B cell (primary cell): ENCODE measurements at regions not wholly inside any gene's neighbourhood (a gene's known extent, or its start where the extent isn't known, plus 50 kb on each side); places are given as distances from the start of the nearest gene placed in this dataset.

ENCODE experiments used
- ATAC-seq: fragments of 200-7000 bp; cut with Tn5 transposase; one replicate; pipeline ENCODE4 v1.10.0; 2021; ENCODE audit warnings: low read depth, mild to moderate bottlenecking, moderate number of reproducible peaks, moderate library complexity
- CTCF ChIA-PET: fragments of 350-600 bp; sonication (Branson Sonifier 250); formaldehyde crosslinking; loops from one replicate; lab custom pipeline; 2021; ENCODE audit warnings: antibody characterized with exemption, inconsistent platforms; lab: Charles Lee
- POLR2A ChIA-PET: fragments of 350-600 bp; sonication (Branson Sonifier 250); formaldehyde crosslinking; loops from one replicate; lab custom pipeline; 2021; ENCODE audit warnings: antibody characterized with exemption; lab: Charles Lee
- DNase-seq: peaks from one replicate; pipeline ENCODE4 v3.0.0; 2013
- H2AFZ ChIP-seq: 2 replicates; pipeline ENCODE4 v1.6.1; 2012; ENCODE audit warnings: mild to moderate bottlenecking, low read depth, low read length; ENCODE audit not compliant: insufficient read depth, poor library complexity, severe bottlenecking
- H3K27ac ChIP-seq, 2 donors: 1 replicate in 1 of 2; 2 replicates in 1 of 2; pipeline ENCODE4 v1.5.1; 2012 to 2013; ENCODE audit warnings: low read length in 2 of 2, mild to moderate bottlenecking in 2 of 2, moderate library complexity in 1 of 2
- H3K27me3 ChIP-seq, 4 experiments: fragments of 200-600 bp in 1 of 4; sonication (generic) in 1 of 4; replicated peaks in 1 of 4; 1 replicate in 2 of 4; 2 replicates in 2 of 4; pipeline versions ENCODE4 v1.6.1 to v1.7.0; 2013 to 2016; ENCODE audit warnings: low read length in 3 of 4, mild to moderate bottlenecking in 2 of 4, mixed read lengths in 1 of 4, moderate library complexity in 1 of 4; ENCODE audit not compliant: insufficient read depth in 4 of 4, control insufficient read depth in 3 of 4; ENCODE audit errors: control extremely low read depth in 1 of 4
- H3K36me3 ChIP-seq, 2 experiments: replicated peaks in 1 of 2; 1 replicate in 1 of 2; 2 replicates in 1 of 2; pipeline versions ENCODE4 v1.6.1 to v1.7.1; 2013; ENCODE audit warnings: low read length in 1 of 2; ENCODE audit not compliant: insufficient read depth in 2 of 2, control insufficient read depth in 1 of 2; ENCODE audit errors: control extremely low read depth in 1 of 2, extremely low read depth in 1 of 2
- H3K4me1 ChIP-seq, 2 donors: fragments of 200-600 bp in 1 of 2; sonication (generic) in 1 of 2; 1 replicate in 1 of 2; 2 replicates in 1 of 2; pipeline versions ENCODE4 v1.5.1 to v1.6.1; 2013 to 2017; ENCODE audit warnings: low read length in 2 of 2; ENCODE audit not compliant: control insufficient read depth in 2 of 2, insufficient read depth in 2 of 2
- H3K4me2 ChIP-seq: replicated peaks from 2 replicates; pipeline ENCODE3; 2012; ENCODE audit warnings: mild to moderate bottlenecking, low read depth, low read length; ENCODE audit not compliant: poor library complexity, severe bottlenecking
- H3K4me3 ChIP-seq, 5 experiments: fragments of 200-600 bp in 1 of 5; sonication (generic) in 1 of 5; 1 replicate in 3 of 5; 2 replicates in 2 of 5; pipeline versions ENCODE4 v1.5.1 to v1.7.0; 2011 to 2016; ENCODE audit warnings: low read length in 4 of 5, mild to moderate bottlenecking in 4 of 5, low read depth in 2 of 5, control low read depth in 1 of 5, moderate library complexity in 1 of 5; ENCODE audit not compliant: insufficient read depth in 1 of 5; ENCODE audit errors: control extremely low read depth in 1 of 5, extremely low read depth in 1 of 5
- H3K79me2 ChIP-seq: fragments of 200-600 bp; sonication (generic); one replicate; pipeline ENCODE4 v1.6.0; 2016; ENCODE audit warnings: low read length; ENCODE audit not compliant: control insufficient read depth, insufficient read depth
- H3K9ac ChIP-seq: fragments of 200-600 bp; sonication (generic); 2 replicates; pipeline ENCODE4 v1.6.1; 2017; ENCODE audit warnings: mild to moderate bottlenecking, low read length, moderate library complexity
- H3K9me3 ChIP-seq, 3 donors: one replicate each; pipeline versions ENCODE4 v1.6.1 to v1.7.1; 2013; ENCODE audit warnings: low read length in 2 of 3; ENCODE audit not compliant: control insufficient read depth in 2 of 3, insufficient read depth in 1 of 3; ENCODE audit errors: control extremely low read depth in 1 of 3
- H4K20me1 ChIP-seq: 2 replicates; pipeline ENCODE4 v1.6.0; 2012; ENCODE audit warnings: mild to moderate bottlenecking, low read length; ENCODE audit not compliant: insufficient read depth, control insufficient read depth, poor library complexity, severe bottlenecking
- H3K27ac Mint-ChIP-seq: one replicate; pipeline ENCODE4 v1.8.0; 2021; ENCODE audit warnings: mixed read lengths
- H3K27me3 Mint-ChIP-seq: one replicate; pipeline ENCODE4 v1.8.0; 2021; ENCODE audit warnings: mixed read lengths
- H3K4me1 Mint-ChIP-seq: one replicate; pipeline ENCODE4 v1.8.0; 2021; ENCODE audit warnings: mixed read lengths
- H3K4me3 Mint-ChIP-seq: one replicate; pipeline ENCODE4 v1.8.0; 2021; ENCODE audit warnings: mixed read lengths
- H3K9me3 Mint-ChIP-seq: one replicate; pipeline ENCODE4 v1.8.0; 2022; ENCODE audit warnings: mixed read lengths; ENCODE audit not compliant: insufficient read depth
- EZH2 ChIP-seq: IDR thresholded peaks from 2 replicates; pipeline ENCODE4 v1.6.1; 2012; ENCODE audit warnings: borderline replicate concordance, low read depth, mild to moderate bottlenecking, moderate library complexity, low read length; ENCODE audit not compliant: insufficient read depth, poor library complexity, severe bottlenecking
- WGBS: methylation state at CpG from one replicate; pipeline ENCODE4 v1.1.5; 2013; ENCODE audit warnings: missing lambda C conversion rate; ENCODE audit not compliant: insufficient coverage; 5-methylcytosine and 5-hydroxymethylcytosine counted together
- intact Hi-C: fragments of 100-400 bp; cut with micrococcal nuclease; formaldehyde crosslinking; loops from one replicate; pipeline ENCODE4 v1.10.0; 2022
- TF ChIP-seq, protein P1 (sequence below): fragments of 200-600 bp; IDR thresholded peaks from one replicate; pipeline ENCODE4 v1.8.0; 2022; ENCODE audit warnings: antibody characterized with exemption, mild to moderate bottlenecking

DNA sequence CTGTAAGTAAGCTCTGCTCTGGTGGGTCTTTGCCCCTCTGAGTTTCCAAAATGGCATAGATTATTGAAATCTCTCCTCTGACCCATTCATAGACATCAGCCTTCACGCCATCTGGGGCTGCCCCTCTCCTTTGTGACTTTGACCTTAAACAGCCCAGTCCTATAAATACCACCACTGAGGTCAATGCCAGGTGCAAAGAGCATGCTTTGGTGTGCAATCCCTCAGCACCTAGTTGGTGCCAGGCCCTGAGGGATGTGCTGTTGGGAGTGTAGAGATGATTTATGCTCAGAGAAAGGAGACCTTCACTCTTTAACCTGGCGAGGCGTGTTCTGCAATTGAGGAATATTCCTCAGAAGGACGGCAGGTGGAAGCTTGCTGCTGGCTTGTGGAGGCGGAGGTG lies 121.7 kb upstream of the TSHZ3 start:
- H3K4me1 Mint-ChIP-seq, result no peaks in the 10 kb centered on the region

DNA sequence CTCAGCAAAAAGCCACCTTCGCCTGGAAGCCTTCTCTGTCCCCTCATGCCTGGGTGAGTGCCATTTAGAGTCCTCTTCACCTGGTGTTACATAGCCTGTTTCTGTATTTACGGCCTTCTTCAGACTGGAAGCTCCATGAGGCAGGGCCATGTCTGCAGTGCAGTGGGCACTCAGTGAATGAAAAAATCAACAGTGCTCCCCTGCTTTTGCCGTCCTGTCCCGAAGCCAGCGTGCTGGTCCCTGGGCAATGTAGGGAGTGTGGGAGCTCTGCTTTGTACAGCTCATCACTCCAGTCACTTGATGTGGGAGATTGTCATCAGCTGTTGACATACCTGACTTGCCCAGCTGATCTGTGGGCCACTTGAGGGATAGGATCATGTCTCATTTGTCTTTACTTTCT lies 129.0 kb upstream of the TSHZ3 start:
- 96% methylated on average over 5 of the region's 5 CpGs for WGBS
- H3K27me3 ChIP-seq, result no peaks in the 10 kb centered on the region
- no peak overlapping the region for H3K9ac ChIP-seq
- no peaks in the 10 kb centered on the region for H4K20me1 ChIP-seq
- no peaks in the 10 kb centered on the region for H3K4me1 Mint-ChIP-seq
- H3K4me2 ChIP-seq, result no peak overlapping the region
- no peak overlapping the region for H3K27ac ChIP-seq
- no peak for DNase-seq
- no peak overlapping the region for H3K4me3 ChIP-seq
- H3K4me3 Mint-ChIP-seq, result no peak overlapping the region
- no peaks in the 10 kb centered on the region for H3K27me3 Mint-ChIP-seq
- H3K27ac Mint-ChIP-seq, result no peak overlapping the region
- no peak for ATAC-seq
- CTCF ChIA-PET, result no interaction called here
- no peaks in the 10 kb centered on the region for H3K36me3 ChIP-seq
- intact Hi-C loops, result no loop called here
- POLR2A ChIA-PET, result no interaction called here
- TF ChIP-seq, protein P1, sequence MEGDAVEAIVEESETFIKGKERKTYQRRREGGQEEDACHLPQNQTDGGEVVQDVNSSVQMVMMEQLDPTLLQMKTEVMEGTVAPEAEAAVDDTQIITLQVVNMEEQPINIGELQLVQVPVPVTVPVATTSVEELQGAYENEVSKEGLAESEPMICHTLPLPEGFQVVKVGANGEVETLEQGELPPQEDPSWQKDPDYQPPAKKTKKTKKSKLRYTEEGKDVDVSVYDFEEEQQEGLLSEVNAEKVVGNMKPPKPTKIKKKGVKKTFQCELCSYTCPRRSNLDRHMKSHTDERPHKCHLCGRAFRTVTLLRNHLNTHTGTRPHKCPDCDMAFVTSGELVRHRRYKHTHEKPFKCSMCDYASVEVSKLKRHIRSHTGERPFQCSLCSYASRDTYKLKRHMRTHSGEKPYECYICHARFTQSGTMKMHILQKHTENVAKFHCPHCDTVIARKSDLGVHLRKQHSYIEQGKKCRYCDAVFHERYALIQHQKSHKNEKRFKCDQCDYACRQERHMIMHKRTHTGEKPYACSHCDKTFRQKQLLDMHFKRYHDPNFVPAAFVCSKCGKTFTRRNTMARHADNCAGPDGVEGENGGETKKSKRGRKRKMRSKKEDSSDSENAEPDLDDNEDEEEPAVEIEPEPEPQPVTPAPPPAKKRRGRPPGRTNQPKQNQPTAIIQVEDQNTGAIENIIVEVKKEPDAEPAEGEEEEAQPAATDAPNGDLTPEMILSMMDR, result no peak
- no peaks in the 10 kb centered on the region for H3K79me2 ChIP-seq
- peaks cover 0 to 6% (median 2%) of the 10 kb centered on the region in 3 donors for H3K9me3 ChIP-seq
- no peaks in the 10 kb centered on the region for H3K4me1 ChIP-seq
- peaks cover 9% of the 10 kb centered on the region for H3K9me3 Mint-ChIP-seq
- no peak overlapping the region for H2AFZ ChIP-seq

More for the DNA sequence above, 121.7 kb upstream of the TSHZ3 start:
- H3K27me3 ChIP-seq, result no peaks in the 10 kb centered on the region
- intact Hi-C loops, result no loop called here
- H3K36me3 ChIP-seq, result no peaks in the 10 kb centered on the region
- DNase-seq (no peak), ATAC-seq (no peak)
- H3K4me2 ChIP-seq, result no peak overlapping the region
- WGBS, result 91% methylated on average over 5 of the region's 5 CpGs
- H3K4me1 ChIP-seq, result no peaks in the 10 kb centered on the region
- POLR2A ChIA-PET, result no interaction called here
- no peak overlapping the region for H3K9ac ChIP-seq
- no peaks in the 10 kb centered on the region for H3K79me2 ChIP-seq
- H4K20me1 ChIP-seq, result no peaks in the 10 kb centered on the region
- H3K4me3 ChIP-seq, result no peak overlapping the region
- no peak overlapping the region for H3K27ac ChIP-seq
- no peak overlapping the region for H2AFZ ChIP-seq
- no peak overlapping the region for H3K4me3 Mint-ChIP-seq
- CTCF ChIA-PET, result no interaction called here
- no peak overlapping the region for H3K27ac Mint-ChIP-seq
- no peaks in the 10 kb centered on the region for H3K27me3 Mint-ChIP-seq
- peaks cover 0 to 12% (median 0%) of the 10 kb centered on the region in 3 donors for H3K9me3 ChIP-seq
- H3K9me3 Mint-ChIP-seq, result peaks cover 2% of the 10 kb centered on the region
- TF ChIP-seq, protein P1, result no peak
- no peak for TF ChIP-seq EZH2
